K562 (cell line): ENCODE measurements at regions not wholly inside any gene's neighbourhood (a gene's known extent, or its start where the extent isn't known, plus 50 kb on each side); places are given as distances from the start of the nearest gene placed in this dataset.

ENCODE experiments used
- ATAC-seq: fragments of 200-7000 bp; cut with Tn5 transposase; 3 replicates; pipeline ENCODE4 v1.9.1; 2020; ENCODE audit warnings: moderate library complexity
- BruUV-seq: library from RNA; stranded (reverse); fragments of 400-500 nt; replicated peaks from 2 replicates; lab custom pipeline; 2021; lab: Mats Ljungman, UMichigan
- CTCF ChIA-PET: fragments of 300-600 bp; formaldehyde crosslinking; extraction: SDS; loops from one replicate; lab custom pipeline; 2021; ENCODE audit warnings: low intra/inter-chr PET ratio; lab: Yijun Ruan, JAX
- POLR2A ChIA-PET: fragments of 300-600, 350-650 bp; sonication (Branson Sonifier 250); formaldehyde crosslinking; extraction: SDS; loops from one replicate; lab custom pipeline; 2021; ENCODE audit warnings: antibody characterized with exemption, inconsistent platforms; lab: Yijun Ruan, JAX
- DNase-seq, 4 experiments: peaks; one replicate each; pipeline versions ENCODE4 v3.0.0 to v3.0.0-alpha.2; 2011 to 2018; ENCODE audit warnings: low spot score in 3 of 4, mixed read lengths in 3 of 4; ENCODE audit errors: extremely low read depth in 1 of 4
- FAIRE-seq: peaks from 2 replicates; lab custom pipeline; 2011; peaks lifted over from hg19 to GRCh38; lab: Jason Lieb, UNC
- H2AFZ ChIP-seq: 2 replicates; pipeline ENCODE4 v1.6.0; 2011; ENCODE audit warnings: low read depth, low read length, control low read depth, inconsistent platforms
- H3K27ac ChIP-seq: fragments of 200-600 bp; 3 replicates; pipeline ENCODE4 v1.8.0; 2011; ENCODE audit warnings: low read depth, mild to moderate bottlenecking, control low read depth, inconsistent platforms, low read length, moderate library complexity, mixed read lengths; ENCODE audit errors: extremely low read depth
- H3K27me3 ChIP-seq, 2 experiments: fragments of 300-600 bp in 1 of 2; 2 replicates in 1 of 2; 3 replicates in 1 of 2; pipeline versions ENCODE4 v1.6.0 to v1.8.0; 2011; ENCODE audit warnings: inconsistent platforms in 2 of 2, low read length in 2 of 2, mild to moderate bottlenecking in 1 of 2, mixed read lengths in 1 of 2, moderate library complexity in 1 of 2; ENCODE audit not compliant: control insufficient read depth in 2 of 2, insufficient read depth in 2 of 2
- H3K36me3 ChIP-seq: fragments of 300-600 bp; 3 replicates; pipeline ENCODE4 v1.8.0; 2011; ENCODE audit warnings: mild to moderate bottlenecking, low read length, inconsistent platforms; ENCODE audit not compliant: control insufficient read depth, insufficient read depth
- H3K4me1 ChIP-seq, 2 experiments: fragments of 200-600 bp in 1 of 2; replicated peaks in 1 of 2; 2 replicates in 1 of 2; 3 replicates in 1 of 2; pipeline versions ENCODE4 v1.5.1 to v1.8.0; 2011; ENCODE audit warnings: inconsistent platforms in 2 of 2, low read length in 2 of 2, mild to moderate bottlenecking in 1 of 2, mixed read lengths in 1 of 2, moderate library complexity in 1 of 2; ENCODE audit not compliant: control insufficient read depth in 2 of 2, insufficient read depth in 2 of 2
- H3K4me2 ChIP-seq: 2 replicates; pipeline ENCODE4 v1.6.1; 2011; ENCODE audit warnings: low read length, control low read depth, inconsistent platforms, mixed read lengths; ENCODE audit not compliant: insufficient read depth
- H3K4me3 ChIP-seq: fragments of 200-600 bp; sonication (generic), shearing (Covaris generic); 2 replicates; pipeline ENCODE4 v1.5.1; 2016; ENCODE audit warnings: control low read depth, inconsistent platforms
- H3K79me2 ChIP-seq: fragments of 200-600 bp; 3 replicates; pipeline ENCODE4 v1.8.0; 2011; ENCODE audit warnings: low read length, inconsistent platforms; ENCODE audit not compliant: control insufficient read depth, insufficient read depth
- H3K9ac ChIP-seq, 2 experiments: 2 replicates each; pipeline versions ENCODE4 v1.6.0 to v1.6.1; 2011; ENCODE audit warnings: low read depth in 2 of 2, low read length in 2 of 2, control low read depth in 1 of 2, inconsistent platforms in 1 of 2, mild to moderate bottlenecking in 1 of 2, mixed read lengths in 1 of 2; ENCODE audit not compliant: insufficient read depth in 1 of 2
- H3K9me1 ChIP-seq: one replicate; pipeline ENCODE4 v1.6.0; 2011; ENCODE audit warnings: inconsistent platforms, mild to moderate bottlenecking, low read length, moderate library complexity; ENCODE audit not compliant: control insufficient read depth, insufficient read depth
- H3K9me3 ChIP-seq: replicated peaks from 2 replicates; pipeline ENCODE4 v1.5.1; 2011; ENCODE audit warnings: low read depth, low read length, inconsistent platforms; ENCODE audit not compliant: control insufficient read depth, insufficient read depth
- H4K20me1 ChIP-seq: replicated peaks from 2 replicates; pipeline ENCODE4 v1.6.1; 2011; ENCODE audit warnings: low read length, inconsistent platforms, mixed read lengths; ENCODE audit not compliant: control insufficient read depth, insufficient read depth
- CHD4 ChIP-seq: fragments of 200-600 bp; sonication (generic); IDR thresholded peaks from 3 replicates; pipeline ENCODE4 v1.6.1; 2012; ENCODE audit warnings: low read depth, mild to moderate bottlenecking, mixed read lengths, low read length, inconsistent platforms; ENCODE audit not compliant: insufficient read depth, insufficient replicate concordance, poor library complexity, severe bottlenecking
- GABPB1 ChIP-seq: sonication (generic); formaldehyde crosslinking; IDR thresholded peaks from 2 replicates; pipeline ENCODE4 v1.8.0; 2022; ENCODE audit warnings: mild to moderate bottlenecking, missing genetic modification reagents
- NFIC ChIP-seq: fragments of 450-650 bp; IDR thresholded peaks from 2 replicates; pipeline ENCODE4 v1.6.1; 2017; ENCODE audit warnings: mild to moderate bottlenecking, inconsistent platforms
- SETDB1 ChIP-seq: IDR thresholded peaks from one replicate; pipeline ENCODE4 v1.6.1; 2012; ENCODE audit warnings: low read length, control low read depth, inconsistent platforms
- TRIM24 ChIP-seq, 2 experiments: fragments of 450-650 bp; IDR thresholded peaks; 2 replicates each; pipeline ENCODE4 v1.6.1; 2016
- YBX1 ChIP-seq: fragments of 450-650 bp; IDR thresholded peaks from 2 replicates; pipeline ENCODE4 v1.7.1; 2016; ENCODE audit warnings: mild to moderate bottlenecking
- ZKSCAN8 ChIP-seq: fragments of 200-800 bp; sonication (Bioruptor generic); IDR thresholded peaks from 2 replicates; pipeline ENCODE4 v1.6.1; 2016; ENCODE audit warnings: missing genetic modification characterization, missing compliant biosample characterization
- ZNF140 ChIP-seq: fragments of 250-450 bp; sonication (Bioruptor Pico); IDR thresholded peaks from 2 replicates; pipeline ENCODE4 v1.8.0; 2021; ENCODE audit warnings: moderate library complexity, mild to moderate bottlenecking, inconsistent platforms
- ZNF274 ChIP-seq: IDR thresholded peaks from 2 replicates; pipeline ENCODE4 v1.6.1; 2011; ENCODE audit warnings: low read depth, mild to moderate bottlenecking, low read length, moderate library complexity, borderline replicate concordance
- WGBS: fragments of 100-300 bp; shearing (Covaris generic); methylation state at CpG from one replicate; pipeline ENCODE4 v1.1.6; 2016; ENCODE audit warnings: low coverage, mixed read lengths; ENCODE audit not compliant: insufficient coverage; ENCODE audit errors: missing lambda C conversion rate; 5-methylcytosine and 5-hydroxymethylcytosine counted together
- in situ Hi-C: fragments of 300-500 bp; cut with MboI; formaldehyde crosslinking; loops from 4 replicates; pipeline ENCODE4 v1.15.0; 2018; ENCODE audit warnings: inconsistent platforms, mixed read lengths
- intact Hi-C: fragments of 100-400 bp; cut with micrococcal nuclease; formaldehyde crosslinking; loops from 2 replicates; pipeline ENCODE4 v1.14.2; 2022
- TF ChIP-seq, protein P1 (sequence below): sonication (generic); formaldehyde crosslinking; IDR thresholded peaks from 2 replicates; pipeline ENCODE4 v1.8.1; 2023; ENCODE audit warnings: mild to moderate bottlenecking, missing genetic modification reagents
- TF ChIP-seq, protein P2 (sequence below): fragments of 450-650 bp; formaldehyde crosslinking; conservative IDR thresholded peaks from 2 replicates; pipeline ENCODE4 v1.4.0; 2022; ENCODE audit warnings: mild to moderate bottlenecking, missing genetic modification characterization
- TF ChIP-seq, protein P3 (sequence below): sonication (generic); formaldehyde crosslinking; IDR thresholded peaks from 2 replicates; pipeline ENCODE4 v1.8.0; 2022; ENCODE audit warnings: mild to moderate bottlenecking, missing genetic modification reagents
- TF ChIP-seq, protein P4 (sequence below): fragments of 450-650 bp; IDR thresholded peaks from 2 replicates; pipeline ENCODE4 v1.6.1; 2016
- TF ChIP-seq, protein P5 (sequence below), 2 experiments: fragments of 250-450 bp in 1 of 2; fragments of 450-650 bp in 1 of 2; sonication (Bioruptor Pico) in 1 of 2; IDR thresholded peaks; 2 replicates each; pipeline versions ENCODE4 v1.6.1 to v1.8.0; 2016 to 2021; ENCODE audit warnings: mild to moderate bottlenecking in 2 of 2, moderate library complexity in 2 of 2, missing compliant biosample characterization in 1 of 2, missing genetic modification characterization in 1 of 2

DNA sequence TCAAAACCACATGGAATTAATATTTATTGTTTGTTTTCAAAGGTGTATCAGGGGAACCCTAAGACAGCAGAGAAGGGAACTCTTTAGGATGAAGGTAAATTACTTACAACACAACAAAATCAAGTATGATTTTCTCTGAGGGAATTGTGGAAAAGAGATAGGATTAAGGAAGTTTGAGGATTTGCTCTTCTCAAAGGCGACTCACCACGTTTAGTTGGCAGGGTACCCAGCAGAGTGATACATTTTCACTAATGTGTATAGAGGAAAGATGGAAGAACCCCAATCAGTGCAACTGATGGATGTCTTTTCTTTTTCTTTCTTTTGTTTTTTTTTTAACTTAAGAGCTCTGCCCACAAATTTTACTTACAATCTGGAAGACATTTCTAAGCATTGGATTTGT, 499.2 kb downstream of the CCER1 start:
- Histone ChIP-seq H3K79me2 (no peaks in the 10 kb centered on the region), H3K4me2 (no peak overlapping the region), H3K36me3 (no peaks in the 10 kb centered on the region), H3K27ac (no peak overlapping the region), H3K27me3 (no peaks in the 10 kb centered on the region), H3K9me3 (no peaks in the 10 kb centered on the region), H4K20me1 (no peaks in the 10 kb centered on the region), H3K4me1 (no peaks in the 10 kb centered on the region), H2AFZ (no peak overlapping the region), H3K9me1 (no peaks in the 10 kb centered on the region), H3K9ac (no peak overlapping the region), H3K4me3 (no peak overlapping the region)
- no TSS peak for BruUV-seq
- DNase-seq (no peak), FAIRE-seq (no peak), ATAC-seq (no peak)
- WGBS, result 7% methylated on average over 2 of the region's 2 CpGs
- in situ Hi-C loops, result no loop called here
- ChIA-PET CTCF (no interaction called here), POLR2A (no interaction called here)
- intact Hi-C loops, result no loop called here
- TF ChIP-seq, protein P1, sequence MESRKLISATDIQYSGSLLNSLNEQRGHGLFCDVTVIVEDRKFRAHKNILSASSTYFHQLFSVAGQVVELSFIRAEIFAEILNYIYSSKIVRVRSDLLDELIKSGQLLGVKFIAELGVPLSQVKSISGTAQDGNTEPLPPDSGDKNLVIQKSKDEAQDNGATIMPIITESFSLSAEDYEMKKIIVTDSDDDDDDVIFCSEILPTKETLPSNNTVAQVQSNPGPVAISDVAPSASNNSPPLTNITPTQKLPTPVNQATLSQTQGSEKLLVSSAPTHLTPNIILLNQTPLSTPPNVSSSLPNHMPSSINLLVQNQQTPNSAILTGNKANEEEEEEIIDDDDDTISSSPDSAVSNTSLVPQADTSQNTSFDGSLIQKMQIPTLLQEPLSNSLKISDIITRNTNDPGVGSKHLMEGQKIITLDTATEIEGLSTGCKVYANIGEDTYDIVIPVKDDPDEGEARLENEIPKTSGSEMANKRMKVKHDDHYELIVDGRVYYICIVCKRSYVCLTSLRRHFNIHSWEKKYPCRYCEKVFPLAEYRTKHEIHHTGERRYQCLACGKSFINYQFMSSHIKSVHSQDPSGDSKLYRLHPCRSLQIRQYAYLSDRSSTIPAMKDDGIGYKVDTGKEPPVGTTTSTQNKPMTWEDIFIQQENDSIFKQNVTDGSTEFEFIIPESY (CRISPR knock-in tag), result no peak
- TF ChIP-seq, protein P2, sequence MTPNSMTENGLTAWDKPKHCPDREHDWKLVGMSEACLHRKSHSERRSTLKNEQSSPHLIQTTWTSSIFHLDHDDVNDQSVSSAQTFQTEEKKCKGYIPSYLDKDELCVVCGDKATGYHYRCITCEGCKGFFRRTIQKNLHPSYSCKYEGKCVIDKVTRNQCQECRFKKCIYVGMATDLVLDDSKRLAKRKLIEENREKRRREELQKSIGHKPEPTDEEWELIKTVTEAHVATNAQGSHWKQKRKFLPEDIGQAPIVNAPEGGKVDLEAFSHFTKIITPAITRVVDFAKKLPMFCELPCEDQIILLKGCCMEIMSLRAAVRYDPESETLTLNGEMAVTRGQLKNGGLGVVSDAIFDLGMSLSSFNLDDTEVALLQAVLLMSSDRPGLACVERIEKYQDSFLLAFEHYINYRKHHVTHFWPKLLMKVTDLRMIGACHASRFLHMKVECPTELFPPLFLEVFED, result no peak
- no peak for TF ChIP-seq GABPB1 (CRISPR knock-in tag)
- TF ChIP-seq, protein P3, sequence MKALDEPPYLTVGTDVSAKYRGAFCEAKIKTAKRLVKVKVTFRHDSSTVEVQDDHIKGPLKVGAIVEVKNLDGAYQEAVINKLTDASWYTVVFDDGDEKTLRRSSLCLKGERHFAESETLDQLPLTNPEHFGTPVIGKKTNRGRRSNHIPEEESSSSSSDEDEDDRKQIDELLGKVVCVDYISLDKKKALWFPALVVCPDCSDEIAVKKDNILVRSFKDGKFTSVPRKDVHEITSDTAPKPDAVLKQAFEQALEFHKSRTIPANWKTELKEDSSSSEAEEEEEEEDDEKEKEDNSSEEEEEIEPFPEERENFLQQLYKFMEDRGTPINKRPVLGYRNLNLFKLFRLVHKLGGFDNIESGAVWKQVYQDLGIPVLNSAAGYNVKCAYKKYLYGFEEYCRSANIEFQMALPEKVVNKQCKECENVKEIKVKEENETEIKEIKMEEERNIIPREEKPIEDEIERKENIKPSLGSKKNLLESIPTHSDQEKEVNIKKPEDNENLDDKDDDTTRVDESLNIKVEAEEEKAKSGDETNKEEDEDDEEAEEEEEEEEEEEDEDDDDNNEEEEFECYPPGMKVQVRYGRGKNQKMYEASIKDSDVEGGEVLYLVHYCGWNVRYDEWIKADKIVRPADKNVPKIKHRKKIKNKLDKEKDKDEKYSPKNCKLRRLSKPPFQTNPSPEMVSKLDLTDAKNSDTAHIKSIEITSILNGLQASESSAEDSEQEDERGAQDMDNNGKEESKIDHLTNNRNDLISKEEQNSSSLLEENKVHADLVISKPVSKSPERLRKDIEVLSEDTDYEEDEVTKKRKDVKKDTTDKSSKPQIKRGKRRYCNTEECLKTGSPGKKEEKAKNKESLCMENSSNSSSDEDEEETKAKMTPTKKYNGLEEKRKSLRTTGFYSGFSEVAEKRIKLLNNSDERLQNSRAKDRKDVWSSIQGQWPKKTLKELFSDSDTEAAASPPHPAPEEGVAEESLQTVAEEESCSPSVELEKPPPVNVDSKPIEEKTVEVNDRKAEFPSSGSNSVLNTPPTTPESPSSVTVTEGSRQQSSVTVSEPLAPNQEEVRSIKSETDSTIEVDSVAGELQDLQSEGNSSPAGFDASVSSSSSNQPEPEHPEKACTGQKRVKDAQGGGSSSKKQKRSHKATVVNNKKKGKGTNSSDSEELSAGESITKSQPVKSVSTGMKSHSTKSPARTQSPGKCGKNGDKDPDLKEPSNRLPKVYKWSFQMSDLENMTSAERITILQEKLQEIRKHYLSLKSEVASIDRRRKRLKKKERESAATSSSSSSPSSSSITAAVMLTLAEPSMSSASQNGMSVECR, result no peak
- TF ChIP-seq NFIC, result no peak
- TF ChIP-seq ZNF274, result no peak
- no peak for TF ChIP-seq ZKSCAN8 (CRISPR knock-in tag)
- no peak for TF ChIP-seq SETDB1
- TF ChIP-seq, protein P4, sequence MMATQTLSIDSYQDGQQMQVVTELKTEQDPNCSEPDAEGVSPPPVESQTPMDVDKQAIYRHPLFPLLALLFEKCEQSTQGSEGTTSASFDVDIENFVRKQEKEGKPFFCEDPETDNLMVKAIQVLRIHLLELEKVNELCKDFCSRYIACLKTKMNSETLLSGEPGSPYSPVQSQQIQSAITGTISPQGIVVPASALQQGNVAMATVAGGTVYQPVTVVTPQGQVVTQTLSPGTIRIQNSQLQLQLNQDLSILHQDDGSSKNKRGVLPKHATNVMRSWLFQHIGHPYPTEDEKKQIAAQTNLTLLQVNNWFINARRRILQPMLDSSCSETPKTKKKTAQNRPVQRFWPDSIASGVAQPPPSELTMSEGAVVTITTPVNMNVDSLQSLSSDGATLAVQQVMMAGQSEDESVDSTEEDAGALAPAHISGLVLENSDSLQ, result no peak
- no peak for TF ChIP-seq TRIM24 (IDR thresholded peaks at IDR 0.05)
- TF ChIP-seq, protein P5, sequence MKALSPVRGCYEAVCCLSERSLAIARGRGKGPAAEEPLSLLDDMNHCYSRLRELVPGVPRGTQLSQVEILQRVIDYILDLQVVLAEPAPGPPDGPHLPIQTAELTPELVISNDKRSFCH (CRISPR knock-in tag; IDR thresholded peaks at IDR 0.05), result no peak
- TF ChIP-seq, protein P5 (tag; IDR thresholded peaks at IDR 0.05), result no peak
- no peak for TF ChIP-seq ZNF140 (CRISPR knock-in tag)
- TF ChIP-seq YBX1, result no peak
- TF ChIP-seq CHD4, result no peak
